ENCODE measurements at regions not wholly inside any gene's neighbourhood (a gene's known extent, or its start where the extent isn't known, plus 50 kb on each side); places are given as distances from the start of the nearest gene placed in this dataset.

DNA sequence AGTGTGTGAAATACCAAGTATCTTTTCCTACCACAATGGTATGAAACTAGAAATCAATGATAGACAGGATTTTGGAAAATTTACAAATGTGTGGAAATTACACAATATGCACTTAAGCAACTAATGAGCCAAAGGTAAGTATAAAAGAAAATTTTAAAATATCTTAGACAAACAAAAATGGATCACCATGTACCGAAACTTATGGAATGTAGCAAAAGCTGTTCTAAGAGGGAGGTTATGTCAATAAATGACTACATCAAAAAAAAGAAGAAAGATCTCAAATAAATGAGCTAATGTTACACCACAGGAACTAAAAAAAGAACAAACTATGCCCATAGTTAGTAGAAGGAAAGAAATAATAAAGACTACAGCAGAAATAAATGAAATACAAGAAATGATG lies 1084.1 kb downstream of the TECRL start:
- Histone ChIP-seq H3K9ac (no peak overlapping the region), H4K20me1 (ENCODE audit: insufficient read depth) (no peaks in the 10 kb centered on the region), H3K9me2 (0 out of 2 replicates have a peak, but pooled peaks cover 4% of the 10 kb centered on the region), H3K27ac (ENCODE audit: low read depth in 2 of 2, low read length in 1 of 2) (no peak overlapping the region), H2AFZ (ENCODE audit: low read depth) (no peak overlapping the region), H3K4me2 (no peak overlapping the region), H3K4me3 (ENCODE audit: low read depth in 2 of 2, low read length in 1 of 2) (no peak overlapping the region), H3K27me3 (ENCODE audit: insufficient read depth) (no peaks in the 10 kb centered on the region), H3K36me3 (replicated peaks in 1 of 2; ENCODE audit: control insufficient read depth in 1 of 2, insufficient read depth in 2 of 2, low read length in 1 of 2) (no peaks in the 10 kb centered on the region), H3K79me2 (ENCODE audit: insufficient read depth) (no peaks in the 10 kb centered on the region), H3K9me3 (no peaks in the 10 kb centered on the region), H3K4me1 (ENCODE audit: control insufficient read depth in 1 of 2, insufficient read depth in 2 of 2, low read depth in 1 of 2, low read length in 1 of 2) (no peaks in the 10 kb centered on the region), H3F3A (replicated peaks; ENCODE audit: insufficient read depth) (no peaks in the 10 kb centered on the region)
- DNase-seq = no peak
- ChIA-PET POLR2A (no interaction called here), CTCF (no interaction called here)
- TF ChIP-seq, protein P1, sequence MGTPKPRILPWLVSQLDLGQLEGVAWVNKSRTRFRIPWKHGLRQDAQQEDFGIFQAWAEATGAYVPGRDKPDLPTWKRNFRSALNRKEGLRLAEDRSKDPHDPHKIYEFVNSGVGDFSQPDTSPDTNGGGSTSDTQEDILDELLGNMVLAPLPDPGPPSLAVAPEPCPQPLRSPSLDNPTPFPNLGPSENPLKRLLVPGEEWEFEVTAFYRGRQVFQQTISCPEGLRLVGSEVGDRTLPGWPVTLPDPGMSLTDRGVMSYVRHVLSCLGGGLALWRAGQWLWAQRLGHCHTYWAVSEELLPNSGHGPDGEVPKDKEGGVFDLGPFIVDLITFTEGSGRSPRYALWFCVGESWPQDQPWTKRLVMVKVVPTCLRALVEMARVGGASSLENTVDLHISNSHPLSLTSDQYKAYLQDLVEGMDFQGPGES (IDR thresholded peaks at IDR 0.05; ENCODE audit: low read depth, low read length) = no peak
- no peak for TF ChIP-seq GATA2 (CRISPR knock-in tag; IDR thresholded peaks at IDR 0.05)
- TF ChIP-seq NFIC (IDR thresholded peaks at IDR 0.05; ENCODE audit: borderline replicate concordance) = no peak
- no peak for TF ChIP-seq CHD2 (IDR thresholded peaks at IDR 0.05; ENCODE audit: low read length, partially characterized antibody)
- no peak for TF ChIP-seq TCF12 (IDR thresholded peaks at IDR 0.05)
- TF ChIP-seq JUND (IDR thresholded peaks at IDR 0.05) = no peak
- TF ChIP-seq, protein P2, sequence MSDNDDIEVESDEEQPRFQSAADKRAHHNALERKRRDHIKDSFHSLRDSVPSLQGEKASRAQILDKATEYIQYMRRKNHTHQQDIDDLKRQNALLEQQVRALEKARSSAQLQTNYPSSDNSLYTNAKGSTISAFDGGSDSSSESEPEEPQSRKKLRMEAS (IDR thresholded peaks at IDR 0.05; ENCODE audit: low read depth) = no peak
- no peak for TF ChIP-seq SMC3 (IDR thresholded peaks at IDR 0.05; ENCODE audit: low read depth, low read length)
- TF ChIP-seq NRF1 (IDR thresholded peaks at IDR 0.05; ENCODE audit: low read depth, low read length) = no peak
- TF ChIP-seq FOSL2 (IDR thresholded peaks at IDR 0.05; ENCODE audit: borderline replicate concordance, low read depth) = no peak
- TF ChIP-seq, protein P3, sequence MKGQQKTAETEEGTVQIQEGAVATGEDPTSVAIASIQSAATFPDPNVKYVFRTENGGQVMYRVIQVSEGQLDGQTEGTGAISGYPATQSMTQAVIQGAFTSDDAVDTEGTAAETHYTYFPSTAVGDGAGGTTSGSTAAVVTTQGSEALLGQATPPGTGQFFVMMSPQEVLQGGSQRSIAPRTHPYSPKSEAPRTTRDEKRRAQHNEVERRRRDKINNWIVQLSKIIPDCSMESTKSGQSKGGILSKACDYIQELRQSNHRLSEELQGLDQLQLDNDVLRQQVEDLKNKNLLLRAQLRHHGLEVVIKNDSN (IDR thresholded peaks at IDR 0.05; ENCODE audit: borderline replicate concordance, low read depth) = no peak
- no peak for TF ChIP-seq TAF1 (IDR thresholded peaks at IDR 0.05; ENCODE audit: borderline replicate concordance, low read depth, low read length)
- TF ChIP-seq RXRA (IDR thresholded peaks at IDR 0.05; ENCODE audit: borderline replicate concordance, low read depth) = no peak
- TF ChIP-seq, protein P4, sequence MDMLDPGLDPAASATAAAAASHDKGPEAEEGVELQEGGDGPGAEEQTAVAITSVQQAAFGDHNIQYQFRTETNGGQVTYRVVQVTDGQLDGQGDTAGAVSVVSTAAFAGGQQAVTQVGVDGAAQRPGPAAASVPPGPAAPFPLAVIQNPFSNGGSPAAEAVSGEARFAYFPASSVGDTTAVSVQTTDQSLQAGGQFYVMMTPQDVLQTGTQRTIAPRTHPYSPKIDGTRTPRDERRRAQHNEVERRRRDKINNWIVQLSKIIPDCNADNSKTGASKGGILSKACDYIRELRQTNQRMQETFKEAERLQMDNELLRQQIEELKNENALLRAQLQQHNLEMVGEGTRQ (IDR thresholded peaks at IDR 0.05; ENCODE audit: borderline replicate concordance, low read depth, low read length) = no peak
- no peak for TF ChIP-seq EP300 (IDR thresholded peaks at IDR 0.05; ENCODE audit: borderline replicate concordance in 1 of 2, low read depth in 1 of 2, low read length in 1 of 2)
- TF ChIP-seq, protein P5, sequence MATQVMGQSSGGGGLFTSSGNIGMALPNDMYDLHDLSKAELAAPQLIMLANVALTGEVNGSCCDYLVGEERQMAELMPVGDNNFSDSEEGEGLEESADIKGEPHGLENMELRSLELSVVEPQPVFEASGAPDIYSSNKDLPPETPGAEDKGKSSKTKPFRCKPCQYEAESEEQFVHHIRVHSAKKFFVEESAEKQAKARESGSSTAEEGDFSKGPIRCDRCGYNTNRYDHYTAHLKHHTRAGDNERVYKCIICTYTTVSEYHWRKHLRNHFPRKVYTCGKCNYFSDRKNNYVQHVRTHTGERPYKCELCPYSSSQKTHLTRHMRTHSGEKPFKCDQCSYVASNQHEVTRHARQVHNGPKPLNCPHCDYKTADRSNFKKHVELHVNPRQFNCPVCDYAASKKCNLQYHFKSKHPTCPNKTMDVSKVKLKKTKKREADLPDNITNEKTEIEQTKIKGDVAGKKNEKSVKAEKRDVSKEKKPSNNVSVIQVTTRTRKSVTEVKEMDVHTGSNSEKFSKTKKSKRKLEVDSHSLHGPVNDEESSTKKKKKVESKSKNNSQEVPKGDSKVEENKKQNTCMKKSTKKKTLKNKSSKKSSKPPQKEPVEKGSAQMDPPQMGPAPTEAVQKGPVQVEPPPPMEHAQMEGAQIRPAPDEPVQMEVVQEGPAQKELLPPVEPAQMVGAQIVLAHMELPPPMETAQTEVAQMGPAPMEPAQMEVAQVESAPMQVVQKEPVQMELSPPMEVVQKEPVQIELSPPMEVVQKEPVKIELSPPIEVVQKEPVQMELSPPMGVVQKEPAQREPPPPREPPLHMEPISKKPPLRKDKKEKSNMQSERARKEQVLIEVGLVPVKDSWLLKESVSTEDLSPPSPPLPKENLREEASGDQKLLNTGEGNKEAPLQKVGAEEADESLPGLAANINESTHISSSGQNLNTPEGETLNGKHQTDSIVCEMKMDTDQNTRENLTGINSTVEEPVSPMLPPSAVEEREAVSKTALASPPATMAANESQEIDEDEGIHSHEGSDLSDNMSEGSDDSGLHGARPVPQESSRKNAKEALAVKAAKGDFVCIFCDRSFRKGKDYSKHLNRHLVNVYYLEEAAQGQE (IDR thresholded peaks at IDR 0.05; ENCODE audit: low read depth, low read length) = no peak
- 27% methylated on average over 1 of the region's 1 CpG for WGBS (ENCODE audit: low lambda C conversion rate)
